Mucosa of gallbladder (tissue), 1 donor: ENCODE measurements at regions not wholly inside any gene's neighbourhood (a gene's known extent, or its start where the extent isn't known, plus 50 kb on each side); places are given as distances from the start of the nearest gene placed in this dataset.

ENCODE experiments used
- DNase-seq: peaks from one replicate; pipeline ENCODE4 v3.0.0-alpha.2; 2020; ENCODE audit warnings: low spot score
- donor health status: DM: no; HTN: no; CAD: no.

- no peak for DNase-seq
Measured at GRCh38 chr5:28214292-28214691, 1175.9 kb upstream of the CDH9 start.

GRCh38 chr5:28208356-28208755 lies 1170.0 kb upstream of the CDH9 start:
- no peak for DNase-seq

GRCh38 chr5:28190011-28190410 lies 1151.6 kb upstream of the CDH9 start:
- no peak for DNase-seq

- no peak for DNase-seq
Measured at GRCh38 chr5:28174691-28175090, 1136.3 kb upstream of the CDH9 start.

- no peak for DNase-seq
Measured at GRCh38 chr5:28165096-28165495, 1126.7 kb upstream of the CDH9 start.

- DNase-seq: no peak
Measured at GRCh38 chr5:28164568-28164967, 1126.2 kb upstream of the CDH9 start.

GRCh38 chr5:28156981-28157380 lies 1118.6 kb upstream of the CDH9 start:
- DNase-seq: no peak

GRCh38 chr5:28143519-28143918 lies 1105.1 kb upstream of the CDH9 start:
- DNase-seq: no peak

- no peak for DNase-seq
Measured at GRCh38 chr5:28132151-28132550, 1093.8 kb upstream of the CDH9 start.

- DNase-seq: no peak
Measured at GRCh38 chr5:28117691-28118090, 1079.3 kb upstream of the CDH9 start.

- no peak for DNase-seq
Measured at GRCh38 chr5:28117273-28117672, 1078.9 kb upstream of the CDH9 start.

GRCh38 chr5:28110781-28111180 lies 1072.4 kb upstream of the CDH9 start:
- DNase-seq: no peak

GRCh38 chr5:28104080-28104479 lies 1065.7 kb upstream of the CDH9 start:
- DNase-seq: no peak

- DNase-seq: no peak
Measured at GRCh38 chr5:28084069-28084468, 1045.7 kb upstream of the CDH9 start.

GRCh38 chr5:28082610-28083009 lies 1044.2 kb upstream of the CDH9 start:
- DNase-seq: no peak

- no peak for DNase-seq
Measured at GRCh38 chr5:28077291-28078240, 1039.2 kb upstream of the CDH9 start.

GRCh38 chr5:28066856-28067255 lies 1028.5 kb upstream of the CDH9 start:
- no peak for DNase-seq

GRCh38 chr5:28065656-28066055 lies 1027.3 kb upstream of the CDH9 start:
- DNase-seq: no peak

GRCh38 chr5:28046596-28046995 lies 1008.2 kb upstream of the CDH9 start:
- no peak for DNase-seq

- no peak for DNase-seq
Measured at GRCh38 chr5:28027851-28028250, 989.5 kb upstream of the CDH9 start.

- DNase-seq: no peak
Measured at GRCh38 chr5:28017178-28017577, 978.8 kb upstream of the CDH9 start.

- DNase-seq: no peak
Measured at GRCh38 chr5:28014779-28015178, 976.4 kb upstream of the CDH9 start.

GRCh38 chr5:28012538-28012937 lies 974.2 kb upstream of the CDH9 start:
- DNase-seq: no peak

GRCh38 chr5:28009576-28009975 lies 971.2 kb upstream of the CDH9 start:
- DNase-seq: no peak
